HG02798 (cell line): ENCODE measurements at regions not wholly inside any gene's neighbourhood (a gene's known extent, or its start where the extent isn't known, plus 50 kb on each side); places are given as distances from the start of the nearest gene placed in this dataset.
"Not testable (repeated sequence)": the region's sequence is repeated elsewhere in the genome, so short reads cannot be mapped to it uniquely, and the experiment has no call there.

ENCODE experiments used
- ATAC-seq: cut with Tn5 transposase; IDR thresholded peaks from one replicate; pipeline ENCODE4 v1.9.1; 2021; ENCODE audit warnings: mild to moderate bottlenecking; ENCODE audit not compliant: unreplicated experiment, poor library complexity

DNA sequence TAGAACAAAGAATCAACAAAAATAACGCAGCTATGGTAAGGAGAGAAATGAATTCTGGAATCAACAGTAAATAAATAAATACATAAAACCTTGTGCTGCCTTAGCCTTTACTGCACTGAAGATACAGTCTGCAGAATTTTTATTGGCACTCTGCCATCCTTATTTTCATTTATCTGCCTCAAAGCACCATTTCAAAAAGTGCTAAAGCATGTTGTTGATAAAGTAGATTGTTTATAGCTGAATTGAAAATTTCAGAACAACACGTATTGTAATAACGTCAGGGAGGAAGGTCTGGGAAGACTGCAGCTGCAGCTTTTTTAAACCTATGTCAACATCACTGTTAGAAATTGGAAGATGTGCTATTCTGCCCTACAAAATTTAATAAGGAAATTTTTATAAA lies 787.2 kb downstream of the PLCL1 start:
- ATAC-seq = no peak

DNA sequence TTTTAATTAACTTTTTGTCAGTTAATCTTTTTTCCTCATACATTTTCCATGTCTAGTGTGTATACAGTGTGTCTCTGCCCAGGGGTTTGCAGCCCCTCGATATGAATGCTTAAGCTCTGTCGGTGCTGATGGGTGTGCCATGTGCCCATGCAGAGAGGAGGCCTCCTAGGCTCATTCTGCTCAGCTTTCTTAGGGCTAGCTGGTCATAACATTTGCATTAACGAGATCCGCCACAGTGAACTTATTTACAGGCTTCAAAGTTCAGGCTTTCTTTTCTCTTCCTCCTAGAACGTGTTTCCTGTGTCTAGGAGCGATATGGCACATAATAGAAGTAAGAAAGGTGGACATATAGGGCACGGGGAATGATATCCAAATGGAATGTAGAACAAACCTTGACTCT lies 783.3 kb downstream of the PLCL1 start:
- ATAC-seq = no peak

GRCh38 chr2:198587240-198587639 lies 782.8 kb downstream of the PLCL1 start:
- ATAC-seq = no peak

GRCh38 chr2:198571393-198571792 lies 767.0 kb downstream of the PLCL1 start:
- ATAC-seq = no peak

- no peak for ATAC-seq
These were observed 753.8 kb downstream of the PLCL1 start for GRCh38 chr2:198558176-198558575.

GRCh38 chr2:198546122-198546521 lies 741.7 kb downstream of the PLCL1 start:
- no peak for ATAC-seq

DNA sequence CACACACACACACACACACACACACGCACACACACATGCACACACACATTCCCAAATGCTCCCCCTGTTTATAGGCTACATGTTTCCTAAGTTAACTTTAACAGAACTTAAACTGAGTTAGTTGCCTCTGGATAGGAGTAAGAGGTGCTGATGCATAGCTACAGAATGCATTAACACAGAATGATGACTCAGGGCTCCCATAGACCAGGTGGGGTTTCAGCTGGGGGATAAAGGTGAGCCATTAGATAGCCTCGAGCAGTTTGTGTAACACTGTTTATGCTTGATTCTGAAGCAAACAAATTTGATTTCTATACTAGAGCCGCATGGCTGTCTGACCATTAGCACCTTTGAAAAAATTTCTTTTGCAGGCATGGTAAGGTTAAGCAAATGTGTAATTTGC lies 741.0 kb downstream of the PLCL1 start:
- ATAC-seq = no peak

GRCh38 chr2:198544461-198544860 lies 740.1 kb downstream of the PLCL1 start:
- ATAC-seq = no peak

DNA sequence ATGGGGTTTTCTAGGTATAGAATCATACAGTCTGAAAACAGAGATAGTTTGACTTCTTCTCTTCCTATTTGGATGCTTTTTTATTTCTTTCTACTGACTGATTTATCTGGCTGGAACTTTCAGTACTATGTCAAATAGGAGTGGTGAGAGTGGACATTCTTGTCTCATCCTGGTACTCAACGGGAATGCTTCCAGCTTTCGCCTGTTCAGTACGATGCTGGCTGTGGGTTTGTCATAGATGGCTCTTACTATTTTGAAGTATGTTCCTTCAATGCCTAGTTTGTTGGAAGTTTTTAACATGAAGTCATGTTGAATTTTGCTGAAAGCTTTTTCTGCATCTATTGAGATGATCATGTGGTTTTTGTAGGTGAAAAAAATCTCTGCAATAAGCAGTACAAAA lies 730.4 kb downstream of the PLCL1 start:
- ATAC-seq = no peak

GRCh38 chr2:198525211-198525969 lies 721.0 kb downstream of the PLCL1 start:
- no peak for ATAC-seq

DNA sequence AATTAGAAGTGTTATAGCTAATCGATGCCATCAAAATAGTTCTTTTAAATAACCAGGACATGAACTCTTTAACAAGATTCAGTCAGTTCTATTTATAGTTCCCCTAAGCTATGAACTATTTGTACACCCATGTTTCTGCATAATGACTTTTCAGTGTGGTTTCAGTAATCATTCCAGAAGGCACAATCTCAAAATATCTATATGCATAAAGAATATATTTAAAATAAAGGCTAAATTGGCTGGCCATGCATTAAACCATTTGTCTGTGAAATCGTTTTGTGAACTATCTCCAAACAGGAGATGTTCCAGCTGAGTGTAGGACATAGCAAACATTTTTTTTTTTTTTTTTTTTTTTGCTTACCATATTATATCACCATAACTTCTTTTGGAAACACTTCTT lies 719.3 kb downstream of the PLCL1 start:
- ATAC-seq = no peak

DNA sequence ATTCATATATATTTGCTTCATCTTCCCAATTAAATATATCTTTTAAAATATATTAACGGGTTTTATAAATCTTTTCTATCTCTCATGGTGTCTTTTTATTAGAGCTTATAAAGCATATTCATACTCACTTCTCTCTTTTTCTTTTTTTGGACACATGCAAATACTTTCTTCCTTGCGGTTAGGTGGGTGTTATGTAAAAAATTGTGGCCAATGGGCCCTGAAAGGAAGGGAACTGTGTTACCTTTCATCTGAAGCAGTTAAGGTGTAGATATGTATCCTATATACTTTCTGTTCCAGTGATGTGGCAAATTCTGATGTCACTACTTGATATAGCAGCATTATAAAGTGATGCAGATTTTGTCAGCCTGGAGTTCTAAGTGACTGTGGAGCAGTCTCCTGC lies 714.5 kb downstream of the PLCL1 start:
- peak; percentile 52 for ATAC-seq

DNA sequence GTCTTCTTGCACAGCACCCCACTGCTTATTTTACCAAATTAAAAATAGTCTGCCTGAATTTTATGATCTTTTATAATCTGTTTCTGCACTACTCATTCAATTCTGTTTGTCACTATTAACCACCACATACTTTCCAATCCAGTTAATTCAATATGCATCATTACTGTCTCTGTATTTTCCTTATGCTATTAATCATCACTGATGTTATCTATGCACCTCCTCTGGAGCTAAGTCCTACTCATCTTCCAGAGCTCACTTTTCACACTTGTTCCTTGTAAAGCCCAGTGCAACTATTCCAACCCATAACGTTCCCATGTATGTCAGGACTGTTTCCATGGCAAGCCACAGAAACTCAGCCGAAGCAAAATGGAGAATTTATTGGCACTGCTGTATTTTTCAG lies 713.6 kb downstream of the PLCL1 start:
- no peak for ATAC-seq

- ATAC-seq = not testable (repeated sequence)
These were observed 704.2 kb downstream of the PLCL1 start for GRCh38 chr2:198508610-198509009.

- no peak for ATAC-seq
These were observed 695.1 kb downstream of the PLCL1 start for GRCh38 chr2:198499539-198499938.

- no peak for ATAC-seq
These were observed 694.1 kb downstream of the PLCL1 start for GRCh38 chr2:198498516-198498915.

DNA sequence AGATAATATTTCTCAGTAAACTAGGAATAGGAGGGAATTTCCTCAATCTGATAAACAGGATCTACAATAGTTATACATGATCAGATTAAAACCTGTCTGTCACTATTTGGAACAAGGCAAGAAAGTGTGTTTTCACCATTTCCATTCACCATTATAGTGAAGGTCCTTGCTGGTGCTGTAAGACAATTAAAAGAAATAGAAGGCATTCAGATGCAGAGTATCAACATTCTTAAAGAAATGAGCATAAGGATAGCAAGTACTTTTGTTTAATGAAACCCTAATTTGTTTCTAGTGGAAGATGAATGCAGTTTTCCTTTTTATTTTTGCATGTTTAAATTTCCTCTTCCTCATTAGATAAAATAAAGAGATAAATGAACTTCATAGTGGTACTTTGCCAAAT lies 693.7 kb downstream of the PLCL1 start:
- ATAC-seq = no peak

DNA sequence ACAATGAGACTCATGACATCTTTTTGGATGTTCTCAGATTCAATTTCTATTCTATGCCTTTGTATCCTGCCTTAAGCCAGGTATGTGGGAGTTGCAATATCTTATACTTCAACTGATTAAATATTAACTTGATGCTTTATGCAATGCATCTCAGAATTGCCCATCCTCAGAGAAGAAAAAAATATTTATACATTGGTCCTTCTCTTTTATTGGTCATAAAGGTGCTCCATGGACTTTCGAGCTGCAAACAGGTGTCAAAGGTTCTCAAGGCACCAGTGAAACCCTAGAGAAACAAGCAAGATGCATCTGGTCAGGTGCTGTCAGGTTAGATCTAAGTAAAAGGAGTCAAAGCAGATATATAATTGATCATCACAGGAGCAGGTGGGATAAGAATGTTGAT lies 690.5 kb downstream of the PLCL1 start:
- no peak for ATAC-seq

- ATAC-seq = no peak
These were observed 686.4 kb downstream of the PLCL1 start for GRCh38 chr2:198490748-198491147.

DNA sequence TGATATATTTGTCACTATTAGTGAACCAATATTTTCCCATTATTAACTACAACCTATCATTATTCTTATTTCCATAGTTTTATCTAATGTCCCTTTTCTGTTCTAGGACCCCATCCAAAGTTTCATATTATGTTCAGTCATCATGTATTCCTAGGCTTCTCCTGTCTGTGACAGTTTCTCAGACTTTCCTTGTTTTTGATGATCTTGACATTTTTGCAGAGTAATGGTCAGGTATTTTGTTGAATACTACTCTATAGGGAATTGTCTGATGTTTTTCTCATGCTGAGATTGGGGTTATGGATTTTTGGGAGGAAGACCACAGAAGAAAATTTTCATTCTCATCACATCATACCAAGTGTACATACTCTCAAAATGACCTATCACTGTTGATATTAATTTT lies 684.6 kb downstream of the PLCL1 start:
- no peak for ATAC-seq

DNA sequence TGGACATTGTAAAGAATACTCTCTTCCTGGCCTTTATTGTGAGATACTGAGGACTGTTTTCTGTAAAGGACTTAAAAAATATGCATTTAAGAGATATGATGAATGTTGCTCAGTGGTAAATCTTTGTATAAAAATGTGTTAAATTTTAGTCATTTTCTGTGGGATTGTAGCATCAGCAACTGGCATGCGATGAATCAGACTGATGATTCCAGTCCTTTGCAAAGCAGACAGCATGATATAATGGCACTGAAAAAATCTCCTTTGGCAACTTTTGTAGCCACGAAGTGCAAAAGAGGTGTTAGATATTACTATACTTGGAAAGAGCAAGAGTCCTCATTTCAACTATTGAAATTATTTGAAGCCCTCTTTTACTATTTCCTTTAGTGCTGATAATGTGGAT lies 678.7 kb downstream of the PLCL1 start:
- no peak for ATAC-seq

DNA sequence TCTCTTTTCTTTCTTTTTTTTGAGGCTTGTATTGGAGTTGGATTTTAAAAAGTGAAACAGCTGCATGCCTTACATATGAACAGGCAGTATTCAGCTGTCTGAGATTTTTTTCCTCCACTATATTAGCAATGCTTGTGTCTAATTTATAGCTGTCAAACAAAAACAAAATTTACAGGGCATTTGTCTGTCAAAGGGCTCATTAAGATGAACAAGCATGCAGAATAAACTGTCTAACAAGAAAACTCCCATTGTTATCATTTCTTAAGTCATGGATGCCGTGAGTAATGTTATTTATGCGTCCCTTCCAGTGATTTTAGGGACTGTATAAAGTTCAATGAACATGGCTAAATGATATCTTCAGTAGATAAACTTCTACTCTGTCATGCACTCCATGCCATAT lies 674.7 kb downstream of the PLCL1 start:
- ATAC-seq = no peak

DNA sequence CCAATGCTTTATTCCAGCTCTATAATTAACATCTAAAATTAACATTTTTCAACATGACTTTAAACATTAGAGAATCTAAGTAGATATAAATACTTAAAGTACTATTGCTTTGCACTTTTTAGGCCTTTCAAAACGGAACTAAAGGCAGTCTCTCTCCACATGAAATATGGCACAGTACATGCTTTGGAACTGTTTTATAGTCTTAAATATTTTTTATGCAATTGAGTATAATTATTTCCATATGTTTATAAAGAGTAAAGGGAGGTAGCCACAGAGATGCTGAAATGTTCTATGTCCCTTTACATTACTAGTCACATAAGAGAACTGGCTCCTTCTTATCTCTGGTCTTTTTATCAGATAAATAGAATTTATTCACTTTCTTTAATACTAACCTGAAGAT lies 674.0 kb downstream of the PLCL1 start:
- no peak for ATAC-seq
